Liver (tissue), 3 donors: ENCODE measurements at regions not wholly inside any gene's neighbourhood (a gene's known extent, or its start where the extent isn't known, plus 50 kb on each side); places are given as distances from the start of the nearest gene placed in this dataset.

ENCODE experiments used
- ATF3 ChIP-seq: IDR thresholded peaks from 2 replicates; pipeline ENCODE4 v1.6.1; 2016; ENCODE audit warnings: antibody characterized with exemption
- FOXA1 ChIP-seq: IDR thresholded peaks from 2 replicates; pipeline ENCODE4 v1.6.1; 2016; ENCODE audit warnings: antibody characterized with exemption
- HNF4G ChIP-seq: IDR thresholded peaks from 2 replicates; pipeline ENCODE4 v1.6.1; 2016; ENCODE audit warnings: antibody characterized with exemption
- SP1 ChIP-seq: IDR thresholded peaks from 2 replicates; pipeline ENCODE4 v1.6.1; 2018; ENCODE audit warnings: antibody characterized with exemption, mild to moderate bottlenecking
- TAF1 ChIP-seq: conservative IDR thresholded peaks from 2 replicates; pipeline ENCODE4 v1.6.1; 2016; ENCODE audit warnings: antibody characterized with exemption, mild to moderate bottlenecking
- YY1 ChIP-seq: IDR thresholded peaks from 2 replicates; pipeline ENCODE4 v1.6.1; 2016; ENCODE audit warnings: antibody characterized with exemption, mild to moderate bottlenecking
- TF ChIP-seq, protein P1 (sequence below): fragments of 150-350 bp; IDR thresholded peaks from 2 replicates; pipeline ENCODE4 v1.5.1; 2017; ENCODE audit warnings: improper control_type of control experiment, low read depth, low read length; ENCODE audit not compliant: missing input control
- TF ChIP-seq, protein P2 (sequence below): IDR thresholded peaks from 2 replicates; pipeline ENCODE4 v1.6.1; 2016; ENCODE audit warnings: antibody characterized with exemption, mild to moderate bottlenecking
- donor health status: healthy.
- donor health status: healthy.

DNA sequence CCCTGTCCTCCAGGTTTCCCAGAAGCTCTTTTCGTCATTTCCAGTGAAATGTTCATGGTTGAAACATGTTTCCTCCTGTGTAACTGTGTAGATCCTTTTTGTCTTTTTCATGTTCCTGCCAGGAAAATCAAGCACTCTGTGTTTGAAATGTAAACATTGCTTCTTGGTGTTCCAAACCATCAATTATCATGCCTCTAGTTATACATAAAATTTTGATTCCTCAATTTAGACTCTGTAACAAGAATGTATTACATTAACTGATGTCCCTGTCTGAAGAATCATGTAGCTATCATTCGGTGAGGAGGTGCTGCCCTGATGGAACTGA is 546.3 kb upstream of the CITED2 start:
- no peak for TF ChIP-seq YY1
- TF ChIP-seq, protein P1, sequence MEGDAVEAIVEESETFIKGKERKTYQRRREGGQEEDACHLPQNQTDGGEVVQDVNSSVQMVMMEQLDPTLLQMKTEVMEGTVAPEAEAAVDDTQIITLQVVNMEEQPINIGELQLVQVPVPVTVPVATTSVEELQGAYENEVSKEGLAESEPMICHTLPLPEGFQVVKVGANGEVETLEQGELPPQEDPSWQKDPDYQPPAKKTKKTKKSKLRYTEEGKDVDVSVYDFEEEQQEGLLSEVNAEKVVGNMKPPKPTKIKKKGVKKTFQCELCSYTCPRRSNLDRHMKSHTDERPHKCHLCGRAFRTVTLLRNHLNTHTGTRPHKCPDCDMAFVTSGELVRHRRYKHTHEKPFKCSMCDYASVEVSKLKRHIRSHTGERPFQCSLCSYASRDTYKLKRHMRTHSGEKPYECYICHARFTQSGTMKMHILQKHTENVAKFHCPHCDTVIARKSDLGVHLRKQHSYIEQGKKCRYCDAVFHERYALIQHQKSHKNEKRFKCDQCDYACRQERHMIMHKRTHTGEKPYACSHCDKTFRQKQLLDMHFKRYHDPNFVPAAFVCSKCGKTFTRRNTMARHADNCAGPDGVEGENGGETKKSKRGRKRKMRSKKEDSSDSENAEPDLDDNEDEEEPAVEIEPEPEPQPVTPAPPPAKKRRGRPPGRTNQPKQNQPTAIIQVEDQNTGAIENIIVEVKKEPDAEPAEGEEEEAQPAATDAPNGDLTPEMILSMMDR, result no peak
- no peak for TF ChIP-seq HNF4G
- no peak for TF ChIP-seq TAF1
- no peak for TF ChIP-seq FOXA1
- TF ChIP-seq ATF3, result no peak
- TF ChIP-seq SP1, result no peak
- TF ChIP-seq, protein P2, sequence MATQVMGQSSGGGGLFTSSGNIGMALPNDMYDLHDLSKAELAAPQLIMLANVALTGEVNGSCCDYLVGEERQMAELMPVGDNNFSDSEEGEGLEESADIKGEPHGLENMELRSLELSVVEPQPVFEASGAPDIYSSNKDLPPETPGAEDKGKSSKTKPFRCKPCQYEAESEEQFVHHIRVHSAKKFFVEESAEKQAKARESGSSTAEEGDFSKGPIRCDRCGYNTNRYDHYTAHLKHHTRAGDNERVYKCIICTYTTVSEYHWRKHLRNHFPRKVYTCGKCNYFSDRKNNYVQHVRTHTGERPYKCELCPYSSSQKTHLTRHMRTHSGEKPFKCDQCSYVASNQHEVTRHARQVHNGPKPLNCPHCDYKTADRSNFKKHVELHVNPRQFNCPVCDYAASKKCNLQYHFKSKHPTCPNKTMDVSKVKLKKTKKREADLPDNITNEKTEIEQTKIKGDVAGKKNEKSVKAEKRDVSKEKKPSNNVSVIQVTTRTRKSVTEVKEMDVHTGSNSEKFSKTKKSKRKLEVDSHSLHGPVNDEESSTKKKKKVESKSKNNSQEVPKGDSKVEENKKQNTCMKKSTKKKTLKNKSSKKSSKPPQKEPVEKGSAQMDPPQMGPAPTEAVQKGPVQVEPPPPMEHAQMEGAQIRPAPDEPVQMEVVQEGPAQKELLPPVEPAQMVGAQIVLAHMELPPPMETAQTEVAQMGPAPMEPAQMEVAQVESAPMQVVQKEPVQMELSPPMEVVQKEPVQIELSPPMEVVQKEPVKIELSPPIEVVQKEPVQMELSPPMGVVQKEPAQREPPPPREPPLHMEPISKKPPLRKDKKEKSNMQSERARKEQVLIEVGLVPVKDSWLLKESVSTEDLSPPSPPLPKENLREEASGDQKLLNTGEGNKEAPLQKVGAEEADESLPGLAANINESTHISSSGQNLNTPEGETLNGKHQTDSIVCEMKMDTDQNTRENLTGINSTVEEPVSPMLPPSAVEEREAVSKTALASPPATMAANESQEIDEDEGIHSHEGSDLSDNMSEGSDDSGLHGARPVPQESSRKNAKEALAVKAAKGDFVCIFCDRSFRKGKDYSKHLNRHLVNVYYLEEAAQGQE, result no peak
